ENCODE measurements at regions not wholly inside any gene's neighbourhood (a gene's known extent, or its start where the extent isn't known, plus 50 kb on each side); places are given as distances from the start of the nearest gene placed in this dataset.
"Not testable (repeated sequence)": the region's sequence is repeated elsewhere in the genome, so short reads cannot be mapped to it uniquely, and the experiment has no call there.

DNA sequence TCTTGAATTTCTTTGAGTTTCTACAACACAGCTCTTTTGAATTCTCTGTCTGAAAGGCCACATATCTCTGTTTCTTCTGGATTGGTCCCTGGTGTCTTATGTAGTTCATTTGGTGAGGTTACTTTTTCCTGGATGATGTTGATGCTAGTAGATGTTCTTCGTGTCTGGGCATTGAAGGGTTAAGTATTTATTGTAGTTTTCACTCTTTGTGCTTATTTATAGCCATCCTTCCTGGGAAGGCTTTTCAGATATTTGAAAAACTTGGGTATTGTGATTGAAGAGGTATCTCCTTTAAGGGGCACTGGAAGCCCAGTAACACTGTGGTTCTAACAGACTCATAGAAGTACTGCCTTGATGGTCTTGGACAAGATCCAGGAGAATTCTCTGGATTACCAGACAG is 338.5 kb upstream of the SPRY2 start:
- TF ChIP-seq, protein P1, sequence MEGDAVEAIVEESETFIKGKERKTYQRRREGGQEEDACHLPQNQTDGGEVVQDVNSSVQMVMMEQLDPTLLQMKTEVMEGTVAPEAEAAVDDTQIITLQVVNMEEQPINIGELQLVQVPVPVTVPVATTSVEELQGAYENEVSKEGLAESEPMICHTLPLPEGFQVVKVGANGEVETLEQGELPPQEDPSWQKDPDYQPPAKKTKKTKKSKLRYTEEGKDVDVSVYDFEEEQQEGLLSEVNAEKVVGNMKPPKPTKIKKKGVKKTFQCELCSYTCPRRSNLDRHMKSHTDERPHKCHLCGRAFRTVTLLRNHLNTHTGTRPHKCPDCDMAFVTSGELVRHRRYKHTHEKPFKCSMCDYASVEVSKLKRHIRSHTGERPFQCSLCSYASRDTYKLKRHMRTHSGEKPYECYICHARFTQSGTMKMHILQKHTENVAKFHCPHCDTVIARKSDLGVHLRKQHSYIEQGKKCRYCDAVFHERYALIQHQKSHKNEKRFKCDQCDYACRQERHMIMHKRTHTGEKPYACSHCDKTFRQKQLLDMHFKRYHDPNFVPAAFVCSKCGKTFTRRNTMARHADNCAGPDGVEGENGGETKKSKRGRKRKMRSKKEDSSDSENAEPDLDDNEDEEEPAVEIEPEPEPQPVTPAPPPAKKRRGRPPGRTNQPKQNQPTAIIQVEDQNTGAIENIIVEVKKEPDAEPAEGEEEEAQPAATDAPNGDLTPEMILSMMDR (IDR thresholded peaks at IDR 0.05; ENCODE audit: insufficient read depth, low read length, poor library complexity, severe bottlenecking): no peak

DNA sequence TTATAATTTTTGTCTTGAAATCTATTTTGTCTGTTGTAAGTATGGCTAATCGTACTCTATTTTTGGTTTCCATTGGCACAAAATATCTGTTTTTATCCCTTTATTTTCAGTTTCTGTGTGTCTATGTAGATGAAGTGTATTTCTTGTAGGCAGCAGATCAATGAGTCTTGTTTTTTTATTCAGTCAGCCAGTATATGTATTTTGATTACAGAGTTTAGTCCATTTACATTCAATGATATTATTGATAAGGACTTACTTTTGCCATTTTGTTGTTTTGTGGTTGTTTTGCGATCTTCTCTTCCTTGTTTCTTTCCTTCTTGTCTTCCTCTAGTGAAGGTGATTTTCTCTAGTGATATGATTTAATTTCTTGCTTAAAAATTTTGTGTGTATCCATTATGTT is 336.3 kb upstream of the SPRY2 start:
- H3K4me3 ChIP-seq (ENCODE audit: low read depth, low read length): no peak overlapping the region
- H3K36me3 ChIP-seq (ENCODE audit: control insufficient read depth, insufficient read depth, low read length): no peaks in the 10 kb centered on the region
- H3K27me3 ChIP-seq (ENCODE audit: control insufficient read depth, insufficient read depth, low read length): no peaks in the 10 kb centered on the region
- no peak for DNase-seq (ENCODE audit: low read depth)
- TF ChIP-seq, protein P1 (IDR thresholded peaks at IDR 0.05; ENCODE audit: insufficient read depth, low read length, poor library complexity, severe bottlenecking): no peak

More for the DNA sequence above, 338.5 kb upstream of the SPRY2 start:
- Histone ChIP-seq H3K27me3 (ENCODE audit: control insufficient read depth, insufficient read depth, low read length) (no peaks in the 10 kb centered on the region), H3K4me3 (ENCODE audit: low read depth, low read length) (no peak overlapping the region), H3K36me3 (ENCODE audit: control insufficient read depth, insufficient read depth, low read length) (no peaks in the 10 kb centered on the region)
- no peak for DNase-seq (ENCODE audit: low read depth)

DNA sequence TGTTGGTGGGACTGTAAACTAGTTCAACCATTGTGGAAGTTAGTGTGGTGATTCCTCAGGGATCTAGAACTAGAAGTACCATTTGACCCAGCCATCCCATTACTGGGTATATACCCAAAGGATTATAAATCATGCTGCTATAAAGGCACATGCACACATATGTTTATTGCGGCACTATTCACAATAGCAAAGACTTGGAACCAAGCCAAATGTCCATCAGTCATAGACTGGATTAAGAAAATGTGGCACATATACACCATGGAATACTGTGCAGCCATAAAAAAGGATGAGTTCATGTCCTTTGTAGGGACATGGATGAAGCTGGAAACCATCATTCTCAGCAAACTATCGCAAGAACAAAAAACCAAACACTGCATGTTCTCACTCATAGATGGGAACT is 334.5 kb upstream of the SPRY2 start:
- not testable (repeated sequence) for H3K36me3 ChIP-seq (ENCODE audit: control insufficient read depth, insufficient read depth, low read length); H3K4me3 ChIP-seq (ENCODE audit: low read depth, low read length)

DNA sequence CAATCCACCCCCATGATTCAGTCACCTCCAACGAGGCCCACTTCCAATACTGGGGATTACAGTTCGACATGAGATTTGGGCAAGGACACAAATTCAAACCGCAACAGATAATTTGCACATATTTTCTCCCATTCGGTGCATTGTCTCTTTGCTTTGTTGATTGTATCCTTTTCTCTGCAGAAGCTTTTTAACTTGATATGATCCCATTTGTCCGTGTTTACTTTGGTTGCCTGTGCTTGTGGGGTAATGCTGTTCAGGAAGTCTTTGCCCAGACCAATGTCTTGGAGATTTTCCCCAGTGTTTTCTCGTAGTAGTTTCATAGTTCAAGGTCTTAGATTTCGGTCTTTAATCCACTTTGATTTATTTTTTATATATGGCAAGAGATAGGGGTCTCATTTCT is 330.8 kb upstream of the SPRY2 start:
- no peaks in the 10 kb centered on the region for H3K36me3 ChIP-seq (ENCODE audit: control insufficient read depth, insufficient read depth, low read length)
- TF ChIP-seq, protein P1 (IDR thresholded peaks at IDR 0.05; ENCODE audit: insufficient read depth, low read length, poor library complexity, severe bottlenecking): no peak

More for the DNA sequence above, 334.5 kb upstream of the SPRY2 start:
- not testable (repeated sequence) for H3K27me3 ChIP-seq (ENCODE audit: control insufficient read depth, insufficient read depth, low read length); DNase-seq (ENCODE audit: low read depth)

DNA sequence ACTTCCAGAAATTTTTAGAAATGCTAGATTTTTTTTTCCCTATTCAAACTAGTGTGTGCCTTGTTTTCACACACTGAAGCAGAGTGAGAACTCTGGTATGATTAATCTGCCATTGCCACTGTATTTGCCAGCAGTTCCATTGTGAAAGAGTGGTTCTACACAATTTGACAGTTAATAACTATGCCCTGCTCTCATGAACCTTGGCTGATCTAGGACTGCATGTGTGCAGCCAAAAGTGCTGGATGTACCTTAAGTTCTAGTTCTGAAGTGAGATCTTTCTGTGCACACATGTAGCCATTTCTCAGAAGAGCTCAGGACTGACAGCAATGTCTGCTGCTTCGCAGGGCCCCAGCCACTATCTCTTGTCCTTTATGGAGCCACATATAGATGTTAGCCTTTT is 328.2 kb upstream of the SPRY2 start:
- Histone ChIP-seq H3K36me3 (ENCODE audit: control insufficient read depth, insufficient read depth, low read length) (no peaks in the 10 kb centered on the region), H3K27me3 (ENCODE audit: control insufficient read depth, insufficient read depth, low read length) (no peaks in the 10 kb centered on the region), H3K4me3 (ENCODE audit: low read depth, low read length) (no peak overlapping the region)
- no peak for DNase-seq (ENCODE audit: low read depth)
- TF ChIP-seq, protein P1 (IDR thresholded peaks at IDR 0.05; ENCODE audit: insufficient read depth, low read length, poor library complexity, severe bottlenecking): no peak

More for the DNA sequence above, 330.8 kb upstream of the SPRY2 start:
- Histone ChIP-seq H3K4me3 (ENCODE audit: low read depth, low read length) (no peak overlapping the region), H3K27me3 (ENCODE audit: control insufficient read depth, insufficient read depth, low read length) (no peaks in the 10 kb centered on the region)
- DNase-seq (ENCODE audit: low read depth): no peak

DNA sequence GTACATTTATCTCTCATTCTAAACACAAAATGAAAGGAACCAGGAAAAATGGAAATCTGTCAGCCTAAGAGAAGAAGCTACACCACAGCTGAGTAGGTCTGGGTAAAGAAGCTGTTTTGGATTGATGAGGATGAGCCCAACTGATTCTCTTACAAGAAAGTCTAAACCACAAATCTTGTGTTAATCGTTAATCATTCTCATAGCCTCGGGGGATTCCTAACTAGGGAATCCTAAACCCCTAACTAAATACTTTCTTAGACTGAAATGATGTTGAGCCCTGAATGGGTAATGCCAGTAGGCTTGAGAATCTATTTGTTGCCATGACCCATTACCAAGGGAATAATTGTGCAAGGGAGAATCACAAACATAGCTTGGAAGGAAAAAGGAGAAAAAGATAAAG is 327.5 kb upstream of the SPRY2 start:
- no peak for DNase-seq (ENCODE audit: low read depth)
- H3K4me3 ChIP-seq (ENCODE audit: low read depth, low read length): no peak overlapping the region
- H3K27me3 ChIP-seq (ENCODE audit: control insufficient read depth, insufficient read depth, low read length): no peaks in the 10 kb centered on the region
- H3K36me3 ChIP-seq (ENCODE audit: control insufficient read depth, insufficient read depth, low read length): no peaks in the 10 kb centered on the region
- TF ChIP-seq, protein P1 (IDR thresholded peaks at IDR 0.05; ENCODE audit: insufficient read depth, low read length, poor library complexity, severe bottlenecking): no peak
